ENCODE measurements at regions not wholly inside any gene's neighbourhood (a gene's known extent, or its start where the extent isn't known, plus 50 kb on each side); places are given as distances from the start of the nearest gene placed in this dataset.

DNA sequence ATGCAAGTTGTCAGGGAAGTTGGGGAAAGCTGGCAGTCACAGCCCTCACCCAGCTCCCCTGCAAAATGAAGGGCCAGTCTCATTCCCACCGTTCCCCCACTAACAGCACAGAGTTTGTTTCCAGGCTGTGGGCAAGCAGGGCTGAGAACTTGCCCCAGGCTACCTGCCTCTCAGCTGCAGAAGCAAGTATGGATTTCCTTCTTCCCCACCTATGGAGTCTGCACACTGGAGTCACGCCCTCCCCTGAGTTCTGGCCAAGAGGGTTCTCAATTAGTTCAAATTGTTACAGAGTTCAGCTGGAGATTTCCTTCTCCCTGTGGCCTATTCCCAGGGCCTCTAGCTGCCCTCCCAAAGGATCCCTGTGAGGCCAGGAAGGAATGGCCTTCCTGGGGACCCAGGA is 90.1 kb upstream of the ATP11B start:
- no peak for TF ChIP-seq CTCF (IDR thresholded peaks at IDR 0.05; ENCODE audit: insufficient read depth, low read depth, low read length)
- TF ChIP-seq EZH2 (IDR thresholded peaks at IDR 0.05; ENCODE audit: insufficient read depth, low read length), result no peak

All from astrocyte (in vitro differentiated cells and primary cell).